ENCODE measurements at regions not wholly inside any gene's neighbourhood (a gene's known extent, or its start where the extent isn't known, plus 50 kb on each side); places are given as distances from the start of the nearest gene placed in this dataset.

DNA sequence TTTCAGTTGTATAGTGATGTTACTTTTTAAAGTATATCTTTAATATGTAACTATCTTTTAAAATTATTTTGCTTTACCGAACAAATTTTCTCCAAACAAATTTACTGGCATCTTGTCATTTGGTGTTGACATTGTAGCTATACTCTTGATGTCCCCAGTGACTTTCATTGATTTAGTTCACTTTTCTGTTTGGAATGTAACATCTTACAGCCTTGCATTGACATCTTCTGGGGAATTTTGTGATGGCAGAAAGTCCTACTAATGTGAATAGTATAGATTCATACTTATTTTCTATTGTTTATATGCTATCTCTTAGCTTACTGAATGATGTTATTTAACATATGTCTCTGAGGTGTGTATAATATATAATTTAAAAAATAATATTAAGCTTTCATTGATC lies 800.9 kb upstream of the ATXN8OS start:
- TF ChIP-seq CTCF (IDR thresholded peaks at IDR 0.05) (no peak), POLR2AphosphoS5 (IDR thresholded peaks at IDR 0.05) (no peak), POLR2A (IDR thresholded peaks at IDR 0.05) (no peak)

Measured in sigmoid colon (tissue), 4 donors.